GM06990 (cell line): ENCODE measurements at regions not wholly inside any gene's neighbourhood (a gene's known extent, or its start where the extent isn't known, plus 50 kb on each side); places are given as distances from the start of the nearest gene placed in this dataset.

Experiments
- DNase-seq: peaks from one replicate; pipeline ENCODE4 v3.0.0-alpha.2; 2011; ENCODE audit not compliant: insufficient read length; ENCODE audit errors: extremely low read depth
- H3K27me3 ChIP-seq: replicated peaks from 2 replicates; pipeline ENCODE4 v1.6.0; 2011; ENCODE audit warnings: low read length; ENCODE audit not compliant: control insufficient read depth, insufficient read depth
- H3K36me3 ChIP-seq: 2 replicates; pipeline ENCODE4 v1.5.1; 2011; ENCODE audit warnings: low read length; ENCODE audit not compliant: control insufficient read depth, insufficient read depth
- H3K4me3 ChIP-seq: replicated peaks from 2 replicates; pipeline ENCODE4 v1.5.1; 2011; ENCODE audit warnings: low read depth, mild to moderate bottlenecking, control low read depth, low read length
- TF ChIP-seq, protein P1 (sequence below): IDR thresholded peaks from 2 replicates; pipeline ENCODE4 v1.5.1; 2011; ENCODE audit warnings: low read length, control low read depth, mild to moderate bottlenecking, inconsistent platforms; ENCODE audit not compliant: insufficient read depth, poor library complexity, severe bottlenecking

DNA sequence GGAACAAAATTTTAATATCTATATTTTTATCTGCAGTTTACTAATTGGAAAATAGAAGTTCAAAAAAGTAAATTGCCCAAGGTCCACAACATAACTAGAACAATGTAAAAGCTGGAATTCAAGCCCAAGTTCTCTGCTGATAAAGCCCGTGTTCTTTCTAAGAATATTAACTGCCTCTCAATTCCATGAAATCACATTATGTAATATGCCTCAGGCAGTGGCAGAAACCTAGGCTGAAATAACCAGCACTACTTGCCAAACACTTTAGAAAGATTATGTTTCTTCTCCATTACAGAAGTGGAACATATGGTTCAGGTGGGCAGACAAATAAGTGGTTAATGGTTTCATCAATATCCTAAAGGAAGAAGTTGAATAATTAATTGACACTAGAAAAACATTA is 56.7 kb upstream of the ADGRL3 start:
- no peaks in the 10 kb centered on the region for H3K27me3 ChIP-seq
- no peak for DNase-seq
- H3K36me3 ChIP-seq = no peaks in the 10 kb centered on the region
- H3K4me3 ChIP-seq = no peak overlapping the region
- TF ChIP-seq, protein P1, sequence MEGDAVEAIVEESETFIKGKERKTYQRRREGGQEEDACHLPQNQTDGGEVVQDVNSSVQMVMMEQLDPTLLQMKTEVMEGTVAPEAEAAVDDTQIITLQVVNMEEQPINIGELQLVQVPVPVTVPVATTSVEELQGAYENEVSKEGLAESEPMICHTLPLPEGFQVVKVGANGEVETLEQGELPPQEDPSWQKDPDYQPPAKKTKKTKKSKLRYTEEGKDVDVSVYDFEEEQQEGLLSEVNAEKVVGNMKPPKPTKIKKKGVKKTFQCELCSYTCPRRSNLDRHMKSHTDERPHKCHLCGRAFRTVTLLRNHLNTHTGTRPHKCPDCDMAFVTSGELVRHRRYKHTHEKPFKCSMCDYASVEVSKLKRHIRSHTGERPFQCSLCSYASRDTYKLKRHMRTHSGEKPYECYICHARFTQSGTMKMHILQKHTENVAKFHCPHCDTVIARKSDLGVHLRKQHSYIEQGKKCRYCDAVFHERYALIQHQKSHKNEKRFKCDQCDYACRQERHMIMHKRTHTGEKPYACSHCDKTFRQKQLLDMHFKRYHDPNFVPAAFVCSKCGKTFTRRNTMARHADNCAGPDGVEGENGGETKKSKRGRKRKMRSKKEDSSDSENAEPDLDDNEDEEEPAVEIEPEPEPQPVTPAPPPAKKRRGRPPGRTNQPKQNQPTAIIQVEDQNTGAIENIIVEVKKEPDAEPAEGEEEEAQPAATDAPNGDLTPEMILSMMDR = no peak

DNA sequence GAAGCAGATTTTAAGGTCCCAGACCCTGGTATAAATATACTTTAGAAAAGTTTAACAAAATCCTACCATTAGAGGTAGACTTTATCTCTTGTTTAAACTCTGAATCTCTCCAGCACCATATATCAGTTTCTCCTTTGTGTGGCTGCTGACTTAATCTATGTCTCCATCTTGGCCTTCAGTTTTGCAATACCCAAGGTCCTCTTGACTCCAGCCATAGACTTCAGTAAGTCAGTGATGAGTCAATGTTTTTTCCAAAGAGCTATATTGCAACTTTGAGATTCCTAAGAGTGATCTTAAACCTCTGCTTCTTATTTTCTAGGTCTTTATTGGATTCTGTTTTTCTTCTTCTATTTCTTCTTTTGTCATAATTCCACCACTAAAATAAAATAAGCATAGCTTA is 50.8 kb upstream of the ADGRL3 start:
- TF ChIP-seq, protein P1 = no peak
- no peaks in the 10 kb centered on the region for H3K36me3 ChIP-seq
- H3K4me3 ChIP-seq = no peak overlapping the region
- no peaks in the 10 kb centered on the region for H3K27me3 ChIP-seq
- DNase-seq = no peak
